ENCODE measurements at regions not wholly inside any gene's neighbourhood (a gene's known extent, or its start where the extent isn't known, plus 50 kb on each side); places are given as distances from the start of the nearest gene placed in this dataset.

- TF ChIP-seq, protein P1, sequence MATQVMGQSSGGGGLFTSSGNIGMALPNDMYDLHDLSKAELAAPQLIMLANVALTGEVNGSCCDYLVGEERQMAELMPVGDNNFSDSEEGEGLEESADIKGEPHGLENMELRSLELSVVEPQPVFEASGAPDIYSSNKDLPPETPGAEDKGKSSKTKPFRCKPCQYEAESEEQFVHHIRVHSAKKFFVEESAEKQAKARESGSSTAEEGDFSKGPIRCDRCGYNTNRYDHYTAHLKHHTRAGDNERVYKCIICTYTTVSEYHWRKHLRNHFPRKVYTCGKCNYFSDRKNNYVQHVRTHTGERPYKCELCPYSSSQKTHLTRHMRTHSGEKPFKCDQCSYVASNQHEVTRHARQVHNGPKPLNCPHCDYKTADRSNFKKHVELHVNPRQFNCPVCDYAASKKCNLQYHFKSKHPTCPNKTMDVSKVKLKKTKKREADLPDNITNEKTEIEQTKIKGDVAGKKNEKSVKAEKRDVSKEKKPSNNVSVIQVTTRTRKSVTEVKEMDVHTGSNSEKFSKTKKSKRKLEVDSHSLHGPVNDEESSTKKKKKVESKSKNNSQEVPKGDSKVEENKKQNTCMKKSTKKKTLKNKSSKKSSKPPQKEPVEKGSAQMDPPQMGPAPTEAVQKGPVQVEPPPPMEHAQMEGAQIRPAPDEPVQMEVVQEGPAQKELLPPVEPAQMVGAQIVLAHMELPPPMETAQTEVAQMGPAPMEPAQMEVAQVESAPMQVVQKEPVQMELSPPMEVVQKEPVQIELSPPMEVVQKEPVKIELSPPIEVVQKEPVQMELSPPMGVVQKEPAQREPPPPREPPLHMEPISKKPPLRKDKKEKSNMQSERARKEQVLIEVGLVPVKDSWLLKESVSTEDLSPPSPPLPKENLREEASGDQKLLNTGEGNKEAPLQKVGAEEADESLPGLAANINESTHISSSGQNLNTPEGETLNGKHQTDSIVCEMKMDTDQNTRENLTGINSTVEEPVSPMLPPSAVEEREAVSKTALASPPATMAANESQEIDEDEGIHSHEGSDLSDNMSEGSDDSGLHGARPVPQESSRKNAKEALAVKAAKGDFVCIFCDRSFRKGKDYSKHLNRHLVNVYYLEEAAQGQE (IDR thresholded peaks at IDR 0.05; ENCODE audit: low read depth, low read length) = no peak
- TF ChIP-seq POLR2AphosphoS5 (IDR thresholded peaks at IDR 0.05; ENCODE audit: low read depth, low read length) (no peak), MXI1 (IDR thresholded peaks at IDR 0.05; ENCODE audit: low read depth, low read length) (no peak)
Observed at GRCh38 chr3:64809086-64809485, 121.3 kb upstream of the ADAMTS9 start.
